ENCODE measurements at regions not wholly inside any gene's neighbourhood (a gene's known extent, or its start where the extent isn't known, plus 50 kb on each side); places are given as distances from the start of the nearest gene placed in this dataset.
"Not testable (repeated sequence)": the region's sequence is repeated elsewhere in the genome, so short reads cannot be mapped to it uniquely, and the experiment has no call there.

DNA sequence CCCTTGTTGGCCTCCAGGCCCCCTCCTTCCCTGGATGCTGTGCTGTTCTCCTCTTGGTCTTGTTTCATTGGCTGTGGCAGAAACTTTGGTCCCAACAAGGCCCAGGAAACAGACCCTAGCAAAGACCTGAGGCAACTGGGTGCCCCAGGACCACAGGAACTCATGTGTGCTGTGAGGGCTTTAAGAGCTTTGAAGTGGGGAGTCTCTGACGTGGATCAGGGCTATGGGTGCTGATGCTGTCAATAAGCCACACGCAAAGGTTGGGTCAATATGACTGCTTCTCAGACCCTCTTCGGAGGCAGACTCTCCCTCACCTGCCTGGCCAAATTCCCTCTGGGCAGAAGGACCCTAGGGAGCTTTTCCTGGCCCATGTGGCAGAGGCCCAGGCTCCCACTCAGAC, 91.5 kb upstream of the MLN start:
- no peak for DNase-seq (ENCODE audit: low spot score)

DNA sequence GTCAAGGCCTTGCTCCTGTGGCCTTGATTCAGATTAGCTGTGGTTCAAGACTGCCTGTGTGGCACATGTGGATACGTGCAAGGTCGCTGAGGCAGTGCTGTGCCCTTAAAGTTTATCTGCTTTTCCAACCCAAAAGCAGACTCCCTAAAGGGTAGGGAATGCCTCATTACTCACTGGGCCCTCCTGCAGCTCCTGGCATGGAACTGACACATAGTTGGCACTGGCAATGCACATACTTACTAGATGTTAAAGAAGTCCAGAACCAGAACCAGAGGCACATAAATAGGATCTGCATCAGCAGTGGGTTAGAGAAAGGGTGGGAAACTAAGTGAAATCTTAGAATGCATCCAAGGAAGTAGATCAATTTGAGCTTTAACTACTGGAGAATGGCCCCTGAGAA, 90.6 kb upstream of the MLN start:
- no peak for DNase-seq (ENCODE audit: low spot score)

DNA sequence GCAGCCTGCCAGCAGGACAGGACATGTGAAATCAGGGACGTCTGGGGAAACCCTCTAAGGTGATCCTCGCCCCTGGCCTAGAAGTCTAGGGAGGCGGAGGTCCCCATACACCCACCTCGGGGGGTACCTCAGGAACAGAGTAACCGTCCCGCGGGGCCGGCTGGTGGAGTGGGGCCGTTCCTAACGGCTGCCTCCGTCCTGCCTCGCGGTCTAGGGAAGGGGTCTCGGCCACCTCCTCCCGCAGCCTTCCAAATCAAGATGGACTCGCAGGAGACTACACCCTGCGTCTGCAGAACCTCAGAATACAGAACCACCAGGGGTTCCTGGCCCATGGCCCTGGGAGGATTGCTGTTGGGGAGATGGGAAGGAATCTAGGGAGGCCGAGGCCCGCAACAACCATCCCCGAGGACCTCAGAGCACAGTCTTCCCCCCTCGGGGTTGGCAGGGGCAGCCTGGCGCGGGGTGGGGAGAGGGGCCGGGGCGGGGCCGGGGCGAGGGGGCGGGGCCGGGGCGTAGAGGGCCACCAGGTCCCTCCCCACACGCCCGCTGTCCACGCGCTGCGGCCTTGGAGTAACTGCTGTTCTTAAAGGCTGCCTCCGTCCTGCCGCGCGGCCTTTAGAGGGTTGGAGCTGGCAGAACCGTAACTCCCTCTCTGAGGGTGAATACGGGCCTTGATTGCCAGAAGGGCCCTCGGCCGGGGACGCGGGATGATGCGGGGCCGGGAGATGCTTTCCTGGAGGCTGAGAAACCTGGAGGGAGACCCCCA, 89.0 kb upstream of the MLN start:
- no peak for DNase-seq (ENCODE audit: low spot score)

DNA sequence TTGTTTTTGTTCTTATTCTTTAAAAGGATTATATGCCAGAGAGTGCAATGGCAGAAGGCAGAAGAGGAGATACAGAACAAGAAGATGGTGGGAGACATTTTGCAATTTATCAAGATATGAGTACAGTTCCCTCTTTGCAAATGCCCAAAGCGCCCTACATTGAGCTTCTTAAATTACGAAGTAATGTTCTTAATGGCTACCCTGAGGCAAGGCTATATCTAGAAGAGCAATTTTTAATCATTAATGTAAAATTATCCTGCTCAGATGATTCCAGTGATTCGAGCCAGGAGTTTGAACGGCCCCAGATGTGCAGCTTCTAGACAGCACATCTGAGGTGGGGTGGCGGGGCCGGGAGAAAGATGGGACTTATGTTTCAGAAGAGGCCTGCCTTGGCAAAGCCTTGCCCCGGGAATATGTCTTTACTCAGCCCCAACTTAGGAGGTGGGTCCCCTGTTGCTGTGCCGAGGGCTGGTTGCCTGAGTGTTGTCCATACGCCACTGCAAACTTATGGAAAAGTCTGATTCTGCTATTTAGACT, 84.9 kb upstream of the MLN start:
- DNase-seq (ENCODE audit: low spot score) = no peak

DNA sequence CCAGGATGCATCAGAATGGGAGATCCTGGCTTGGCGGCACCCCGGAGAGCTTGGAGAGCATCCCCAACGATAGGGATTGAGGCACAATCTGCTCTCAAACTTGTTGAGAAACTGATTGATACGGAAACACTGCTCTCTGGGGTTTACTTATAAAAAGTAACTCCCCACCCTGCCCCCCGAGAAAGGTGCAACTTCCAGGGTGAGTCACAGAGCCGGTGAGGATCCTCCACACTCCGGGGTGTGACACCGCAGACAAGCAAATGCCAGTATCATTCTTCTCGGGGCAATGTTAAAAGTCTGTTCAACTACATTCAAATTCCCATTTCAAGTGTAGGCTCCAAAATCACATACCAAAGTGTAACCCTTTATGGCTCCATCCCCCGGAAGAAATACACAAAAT, 84.4 kb upstream of the MLN start:
- no peak for DNase-seq (ENCODE audit: low spot score)

DNA sequence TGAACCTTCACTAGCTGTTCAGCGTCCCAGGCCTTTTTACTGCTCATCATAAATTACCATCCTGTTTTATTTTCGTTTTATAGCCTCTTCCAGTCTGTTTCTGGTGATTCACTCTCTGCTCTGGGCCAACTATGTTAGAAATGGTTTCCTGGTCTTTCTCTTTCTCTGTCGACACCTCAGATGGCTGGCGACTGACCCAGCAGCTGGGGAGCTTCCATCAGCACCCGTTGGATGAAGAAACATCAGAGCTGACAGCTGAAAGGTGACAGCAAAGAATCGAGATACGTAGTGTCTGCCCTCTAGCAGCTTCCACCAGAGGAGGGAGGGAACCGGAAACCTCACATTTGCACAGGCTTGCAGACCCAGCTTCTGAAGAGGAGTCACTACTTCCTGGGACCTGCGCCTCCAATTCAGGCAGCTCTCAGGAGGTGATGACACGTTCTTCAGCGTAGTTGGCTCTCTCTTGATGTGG, 82.9 kb upstream of the MLN start:
- DNase-seq (ENCODE audit: low spot score) = no peak

DNA sequence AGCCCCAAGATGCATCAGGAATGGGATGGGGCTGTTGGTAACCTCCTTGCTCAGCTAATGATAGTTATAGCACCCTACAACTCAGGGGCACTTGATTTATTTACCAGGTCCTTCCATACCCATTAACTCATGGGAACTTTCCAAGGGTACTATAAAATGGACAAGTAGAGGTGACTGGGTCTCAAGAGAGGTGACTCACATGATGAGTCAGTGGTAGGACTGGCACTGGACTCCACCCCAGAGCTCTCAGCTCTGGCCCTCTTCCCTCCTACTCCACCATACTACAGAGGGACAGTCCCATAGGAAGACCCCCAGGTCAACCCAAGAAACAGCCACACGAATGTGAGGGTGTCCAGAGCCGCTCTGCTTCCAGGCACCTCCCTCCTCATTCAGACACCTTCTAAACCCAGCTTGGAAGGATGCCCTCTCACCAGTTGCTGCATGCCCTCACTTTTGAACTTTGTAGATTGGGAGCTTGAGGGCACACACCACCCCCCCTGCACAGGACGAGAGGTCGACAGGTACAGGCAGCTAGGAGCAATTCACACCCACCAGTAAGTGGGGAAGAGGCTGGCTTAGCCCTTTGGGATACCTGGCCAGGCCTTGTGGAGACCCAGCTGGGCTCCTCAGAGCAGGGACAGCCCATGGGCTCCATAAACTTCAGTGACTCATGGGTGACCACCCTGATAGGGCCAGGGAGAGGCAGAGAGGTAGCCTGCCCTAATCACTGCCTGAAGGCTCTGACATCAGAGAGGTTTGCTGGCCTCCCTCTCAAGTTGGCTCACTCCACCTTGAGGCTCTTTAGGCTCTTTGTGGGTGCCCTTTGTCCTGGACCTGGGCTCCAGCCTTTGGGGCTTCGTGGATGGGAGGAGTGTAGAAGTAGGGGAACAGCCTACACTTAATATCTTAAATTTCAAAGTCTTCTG, 81.6 kb upstream of the MLN start:
- DNase-seq (ENCODE audit: low spot score) = no peak

DNA sequence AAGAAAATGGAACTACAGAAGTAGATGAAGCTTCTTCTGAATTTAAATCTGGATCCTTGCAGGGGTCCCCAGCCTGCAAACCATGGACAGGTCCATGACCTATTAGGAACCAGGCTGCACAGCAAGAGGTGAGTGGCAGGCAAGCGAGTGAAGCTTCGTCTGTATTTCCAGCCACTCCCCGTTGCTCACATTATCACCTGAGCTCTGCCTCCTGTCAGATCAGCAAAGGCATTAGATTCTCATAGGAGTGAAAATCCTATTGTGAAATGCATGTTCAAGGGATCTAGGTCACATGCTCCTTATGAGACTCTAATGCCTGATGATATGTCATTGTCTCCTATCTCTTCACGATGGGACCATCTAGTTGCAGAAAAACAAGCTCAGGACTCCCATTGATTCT, 79.8 kb upstream of the MLN start:
- not testable (repeated sequence) for DNase-seq (ENCODE audit: low spot score)

DNA sequence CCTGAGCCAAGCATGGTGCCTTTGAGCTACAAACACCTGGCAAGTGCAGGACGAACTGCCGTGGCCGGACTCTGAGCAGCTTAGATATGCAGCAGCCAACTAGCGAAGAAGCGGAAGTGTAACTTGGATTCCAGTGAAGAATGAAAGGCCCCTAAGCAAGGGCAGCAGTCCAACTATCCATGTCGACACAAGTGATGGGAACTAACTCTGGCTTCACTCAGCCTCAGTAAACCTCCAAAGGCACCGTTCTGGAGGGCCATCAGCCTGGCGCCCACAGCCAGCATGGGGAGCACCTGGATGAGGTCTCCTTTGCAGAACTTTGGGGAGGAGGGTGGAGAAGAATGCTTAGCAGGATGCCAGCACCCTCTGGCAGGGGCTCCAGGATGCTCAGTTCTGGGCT, 78.4 kb upstream of the MLN start:
- DNase-seq (ENCODE audit: low spot score) = no peak

DNA sequence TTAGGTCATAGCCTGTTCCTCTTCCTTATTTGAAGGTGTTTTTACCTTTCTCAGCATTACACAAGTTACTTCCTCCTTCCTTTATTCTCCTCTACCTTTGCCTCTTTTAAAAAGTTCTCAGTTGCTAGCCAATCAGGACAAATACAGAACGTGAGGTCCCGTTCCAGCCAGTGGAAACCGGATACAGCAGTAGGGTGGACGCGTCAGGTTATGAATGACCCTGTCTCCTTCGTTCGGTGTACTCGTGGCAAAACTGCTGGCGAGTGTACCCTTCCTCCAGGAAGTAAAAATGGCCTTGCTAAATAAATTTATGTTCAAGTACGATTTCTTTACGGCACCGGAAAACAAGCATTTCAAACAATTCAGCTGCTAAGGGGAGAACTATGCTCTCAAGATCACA, 77.0 kb upstream of the MLN start:
- DNase-seq (ENCODE audit: low spot score) = no peak

DNA sequence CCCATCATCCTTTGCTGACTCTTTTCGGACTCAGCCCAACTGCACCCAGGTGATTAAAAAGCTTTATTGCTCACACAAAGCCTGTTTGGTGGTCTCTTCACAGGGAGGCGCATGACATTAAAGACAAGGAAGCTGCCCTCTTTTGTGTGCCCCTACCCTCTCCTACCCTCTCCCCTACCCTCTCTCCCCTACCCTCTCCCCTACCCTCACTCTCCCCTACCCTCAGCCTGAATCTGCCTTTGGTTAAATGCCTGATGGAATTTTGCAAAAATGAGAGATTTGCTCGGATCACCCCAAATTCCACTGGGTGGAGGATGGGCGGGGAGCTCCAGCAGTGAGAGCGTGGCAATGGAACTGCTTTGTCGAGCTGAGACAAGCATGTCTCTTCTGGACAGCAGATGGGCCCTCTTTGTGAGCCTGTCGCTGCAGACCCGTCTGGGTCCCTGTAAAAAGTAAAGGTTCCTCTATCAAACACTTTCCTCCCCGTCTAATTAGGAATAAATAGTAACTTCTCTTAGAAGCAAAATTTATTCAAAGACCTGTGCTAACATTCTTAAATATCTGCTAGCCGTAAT, 76.4 kb upstream of the MLN start:
- DNase-seq (ENCODE audit: low spot score) = no peak

DNA sequence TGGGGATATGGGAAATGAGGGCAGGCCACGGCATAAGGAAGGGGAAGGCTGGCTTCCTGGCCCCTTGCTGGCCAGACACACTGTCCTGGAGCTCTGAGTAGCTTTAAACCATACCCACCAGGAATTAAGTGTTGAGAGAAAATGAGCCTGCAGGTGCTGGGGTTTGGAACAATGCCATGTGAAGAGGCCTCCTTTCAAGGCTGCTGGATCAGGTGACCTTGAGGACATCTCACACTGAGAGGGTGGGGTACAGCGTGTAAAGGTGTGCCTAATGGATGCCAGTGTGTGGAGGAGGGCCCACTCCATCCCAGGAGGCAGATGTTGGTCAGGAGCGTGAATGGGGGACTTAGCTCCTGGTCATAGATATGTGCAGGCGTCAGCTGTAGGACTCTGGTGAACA, 74.8 kb upstream of the MLN start:
- no peak for DNase-seq (ENCODE audit: low spot score)

DNA sequence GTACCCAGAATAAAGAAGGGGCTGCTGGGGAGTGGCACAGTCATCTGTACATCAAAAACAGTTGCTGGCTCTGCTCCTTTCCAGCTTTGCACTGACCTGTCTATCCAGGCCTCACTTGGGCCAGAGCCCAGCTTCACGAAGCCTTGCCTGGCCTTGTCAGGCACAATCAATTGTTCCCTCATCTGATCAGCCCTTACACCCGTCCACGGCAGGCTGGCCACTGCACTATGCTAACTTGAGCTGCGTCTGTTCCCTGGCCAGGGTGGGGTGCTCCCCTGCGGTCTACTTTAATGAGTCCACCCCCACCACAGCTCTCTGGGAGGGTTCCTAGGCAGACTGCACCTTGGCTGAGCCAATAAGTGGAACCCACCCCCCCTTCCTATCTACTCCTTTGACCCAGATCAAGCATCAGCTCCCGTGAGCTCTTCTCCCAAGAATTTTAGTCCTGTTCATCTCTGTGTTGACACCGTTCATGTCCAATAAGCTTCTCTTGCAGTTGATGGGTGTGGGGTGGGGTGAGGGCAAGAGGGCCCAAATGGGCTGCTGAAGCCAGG, 74.3 kb upstream of the MLN start:
- no peak for DNase-seq (ENCODE audit: low spot score)

DNA sequence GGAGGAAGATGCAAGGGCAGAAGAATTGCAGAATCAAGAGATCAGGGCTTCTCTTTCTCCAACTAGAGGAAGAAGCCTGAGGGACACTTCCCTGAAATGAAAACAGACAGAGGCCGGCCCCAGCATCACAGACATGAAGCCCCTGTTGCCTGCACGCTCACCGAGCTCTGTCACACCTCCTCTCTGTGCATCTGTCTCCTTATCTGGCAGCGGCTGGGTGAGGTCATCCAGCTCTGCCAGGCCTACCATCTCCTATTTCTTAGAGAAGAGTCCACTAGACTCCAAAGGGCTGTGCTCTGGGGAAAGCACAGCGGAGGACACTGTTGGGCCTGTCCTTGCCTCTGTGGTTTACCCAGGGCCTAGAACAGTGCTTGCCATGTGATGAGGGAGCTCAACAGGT, 71.9 kb upstream of the MLN start:
- DNase-seq (ENCODE audit: low spot score) = no peak

DNA sequence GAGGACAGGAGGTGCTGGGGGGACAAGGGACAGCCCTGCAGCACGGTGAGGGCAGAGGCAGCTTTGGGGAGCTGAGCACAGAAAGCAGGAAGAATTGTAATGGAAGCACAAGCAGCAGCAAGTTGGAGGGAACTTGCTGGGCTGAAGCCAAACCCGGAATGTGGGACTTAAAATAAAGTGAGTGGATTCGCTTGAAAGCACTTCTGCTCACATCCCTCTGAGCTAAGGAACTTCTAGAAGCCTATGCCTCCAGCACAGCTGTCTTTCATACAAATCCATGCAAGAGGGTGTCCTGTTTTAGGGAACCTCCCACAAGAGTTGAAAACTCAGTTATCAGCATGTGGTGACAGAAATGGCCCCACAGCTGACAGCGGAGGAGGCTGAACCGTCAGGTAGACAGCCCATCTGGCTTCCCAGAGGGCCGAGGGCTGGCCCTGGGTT, 71.4 kb upstream of the MLN start:
- no peak for DNase-seq (ENCODE audit: low spot score)

DNA sequence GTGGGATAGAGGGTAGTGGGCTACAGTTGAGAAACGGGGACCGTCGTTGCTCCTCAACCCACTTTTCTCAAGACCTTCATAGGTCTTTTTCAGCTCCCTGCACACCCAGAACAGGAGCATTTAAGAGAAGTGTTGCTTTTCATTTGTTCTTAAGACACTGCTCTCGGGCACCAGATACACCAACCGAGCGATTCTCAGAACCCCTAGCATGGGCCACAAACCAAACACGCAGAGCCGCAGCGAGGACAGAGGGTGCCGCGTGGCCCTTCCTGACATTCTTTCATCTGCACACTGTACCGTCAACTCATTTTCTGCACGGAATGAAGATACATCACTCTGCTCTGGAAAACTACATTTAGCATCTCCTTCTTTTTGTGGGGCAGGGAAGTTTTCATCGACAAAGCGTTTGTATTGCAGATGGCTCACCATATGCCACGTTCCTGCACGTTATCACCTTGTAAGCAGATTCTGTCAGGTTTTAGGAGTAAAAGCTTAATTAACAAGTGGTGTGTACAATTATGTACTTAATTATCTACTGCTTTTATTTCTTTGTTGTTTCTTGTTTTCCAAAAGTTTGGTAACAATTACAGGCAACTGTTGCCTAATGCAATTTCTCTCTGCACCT, 70.4 kb upstream of the MLN start:
- no peak for DNase-seq (ENCODE audit: low spot score)

DNA sequence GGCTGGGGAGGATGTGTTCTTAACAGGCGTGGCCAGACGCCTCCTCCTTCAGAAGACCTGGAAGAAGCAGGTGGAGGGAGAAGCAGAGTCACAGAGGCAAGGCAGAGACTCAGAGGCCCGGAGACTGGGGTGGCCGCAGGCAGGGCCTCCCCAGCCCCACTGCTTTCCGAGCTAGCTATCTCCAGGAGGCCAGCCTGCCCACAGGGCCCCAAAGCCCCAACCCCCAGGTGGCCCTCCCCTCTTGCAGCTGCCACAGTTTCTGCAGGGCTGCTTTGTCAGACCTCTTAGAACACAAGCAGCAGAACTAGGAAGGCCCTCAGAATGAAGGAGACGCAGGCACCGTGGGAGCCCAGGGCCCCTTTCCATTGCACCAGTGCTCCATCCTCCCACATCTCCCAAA, 69.0 kb upstream of the MLN start:
- no peak for DNase-seq (ENCODE audit: low spot score)

DNA sequence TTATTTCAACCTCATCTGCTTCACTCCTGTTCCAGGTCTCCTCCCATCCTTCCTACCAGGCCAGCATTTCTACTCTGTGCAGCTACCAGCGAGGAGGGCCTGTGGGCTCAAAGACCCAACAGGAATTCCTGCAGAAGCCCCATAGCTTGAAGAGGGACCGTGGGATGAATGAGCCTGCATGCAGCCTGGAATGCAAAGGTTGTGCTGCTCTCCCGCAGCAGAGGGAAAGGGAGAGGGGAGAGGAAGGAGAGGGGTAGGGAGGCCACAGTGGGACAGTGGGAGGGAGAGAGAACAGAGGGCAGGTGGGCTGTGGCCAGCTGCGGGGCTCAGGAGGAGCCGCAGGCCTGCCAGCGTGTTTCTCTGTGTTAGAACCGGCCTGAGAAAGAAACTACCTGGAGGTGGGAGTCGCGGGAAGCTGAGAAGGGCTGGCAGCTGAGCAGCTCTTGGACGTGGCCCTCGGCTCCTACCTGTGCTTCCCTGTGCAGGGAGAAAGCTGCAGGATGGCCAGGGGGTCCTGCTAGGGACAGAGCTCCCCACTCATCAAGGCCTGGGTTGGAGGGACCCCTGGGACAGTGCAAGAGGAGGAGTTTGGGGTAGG, 66.1 kb upstream of the MLN start:
- DNase-seq (ENCODE audit: low spot score) = no peak

DNA sequence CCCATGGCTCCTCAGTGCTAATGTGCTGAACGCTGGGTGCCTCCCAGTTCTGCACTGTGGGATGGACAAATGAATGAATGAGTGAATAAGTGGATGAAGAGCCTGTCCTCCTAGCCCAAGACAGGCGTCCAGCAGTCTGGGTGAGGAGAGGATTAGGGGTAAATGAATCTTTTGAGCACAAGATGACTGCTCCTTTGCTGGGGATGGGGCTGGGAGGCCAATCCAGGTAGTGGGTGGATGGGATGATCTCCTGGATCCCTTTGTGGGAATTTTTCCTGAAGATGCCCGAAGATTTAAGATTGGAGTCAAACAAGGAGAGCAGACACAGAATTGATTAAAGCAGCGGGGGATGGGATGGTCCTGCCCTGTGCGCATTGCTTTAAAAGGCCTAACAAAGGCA, 65.3 kb upstream of the MLN start:
- DNase-seq (ENCODE audit: low spot score) = no peak

DNA sequence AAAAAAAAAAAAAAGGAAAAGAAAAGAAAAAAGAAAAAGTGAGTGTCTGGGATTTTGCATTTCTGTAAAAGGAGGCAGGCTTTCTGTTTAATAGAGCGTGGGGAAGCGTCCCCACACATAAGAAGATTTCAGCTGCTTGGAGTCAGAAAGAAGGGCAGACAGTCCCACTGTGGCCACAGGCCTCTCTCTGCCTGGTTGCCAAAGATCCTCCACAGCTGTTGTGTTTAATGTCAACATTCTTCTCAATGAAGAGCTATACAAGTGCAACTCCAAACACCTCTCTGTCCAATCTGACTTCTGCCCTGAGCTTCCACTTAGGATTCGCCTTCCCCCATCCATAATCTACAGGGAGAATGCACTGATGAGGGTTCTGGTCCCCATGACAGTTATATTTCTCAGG, 64.3 kb upstream of the MLN start:
- DNase-seq (ENCODE audit: low spot score) = no peak

DNA sequence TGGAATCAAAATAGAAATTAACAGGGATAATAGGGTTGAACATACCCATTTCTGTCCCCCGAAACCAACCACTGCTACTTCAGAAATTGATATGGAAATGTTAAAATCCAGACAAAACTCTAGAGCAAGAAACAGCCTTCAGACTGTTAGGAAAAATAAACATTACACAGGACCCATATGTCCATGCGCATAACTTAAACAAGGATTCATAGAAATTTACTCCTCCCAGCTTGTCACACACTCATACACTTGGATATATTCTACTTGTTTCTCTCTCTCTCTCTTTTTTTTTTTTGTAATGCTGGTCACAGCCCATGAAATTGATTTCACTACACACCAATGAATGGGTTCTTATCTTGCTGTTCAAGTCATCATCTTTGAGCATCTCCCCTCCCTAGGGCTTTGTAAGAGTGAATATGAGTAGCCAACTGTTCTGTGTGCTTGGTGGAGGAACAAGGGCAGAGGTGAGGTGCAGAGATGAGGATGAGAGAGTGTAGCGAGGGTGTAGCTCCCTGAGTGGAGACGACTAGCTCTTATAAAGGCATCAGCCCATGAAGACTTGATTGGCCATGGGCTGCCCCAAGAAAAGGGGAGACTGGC, 61.8 kb upstream of the MLN start:
- DNase-seq (ENCODE audit: low spot score) = no peak
